Amniotic stem cell (primary cell): ENCODE measurements at regions not wholly inside any gene's neighbourhood (a gene's known extent, or its start where the extent isn't known, plus 50 kb on each side); places are given as distances from the start of the nearest gene placed in this dataset.
"Not testable (repeated sequence)": the region's sequence is repeated elsewhere in the genome, so short reads cannot be mapped to it uniquely, and the experiment has no call there.

Source experiments
- DNase-seq: peaks from one replicate; lab custom pipeline; 2025; lab: John Stamatoyannopoulos, UW

DNA sequence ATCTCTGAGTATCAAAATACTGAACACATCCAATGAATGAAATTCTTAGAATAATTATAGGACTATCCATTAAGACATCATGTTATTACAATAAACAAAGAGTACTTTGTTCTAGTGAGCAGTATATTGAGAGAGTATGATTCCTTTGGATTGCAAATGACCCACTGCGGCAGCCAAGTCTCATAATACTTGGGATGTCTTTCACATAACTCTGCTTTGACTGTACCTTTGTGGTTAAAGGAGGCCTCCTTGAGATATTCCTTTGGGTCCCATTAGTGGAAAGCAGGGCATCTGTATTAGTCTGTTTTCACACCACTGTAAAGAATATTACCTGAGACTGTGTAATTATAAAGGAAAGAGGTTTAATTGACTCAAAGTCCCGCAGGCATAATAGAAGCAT is 593.8 kb downstream of the TRHDE start:
- no peak for DNase-seq

- DNase-seq = no peak
Observed at GRCh38 chr12:72869024-72869423, 596.9 kb downstream of the TRHDE start.

- DNase-seq = no peak
Observed at GRCh38 chr12:72872238-72872887, 600.2 kb downstream of the TRHDE start.

- DNase-seq = no peak
Observed at GRCh38 chr12:72872996-72873395, 600.8 kb downstream of the TRHDE start.

DNA sequence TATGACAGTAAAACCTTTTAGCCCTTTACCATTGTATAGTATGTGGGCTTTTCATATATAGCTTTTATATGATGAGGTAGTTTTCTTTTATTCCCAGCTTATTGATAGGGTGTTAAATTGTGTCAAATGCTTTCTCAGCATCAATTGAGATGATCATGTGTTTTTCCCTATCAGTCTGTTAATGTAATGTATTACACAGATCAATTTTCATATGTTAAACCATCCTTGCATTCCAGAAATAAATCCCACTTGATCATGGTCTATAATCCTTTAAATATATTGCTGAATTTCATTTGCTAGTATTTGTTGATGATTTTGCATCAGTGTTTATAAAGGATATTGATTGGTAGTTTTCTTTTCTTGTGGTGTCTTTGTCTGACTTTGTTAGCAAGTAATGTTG is 603.9 kb downstream of the TRHDE start:
- DNase-seq = no peak

DNA sequence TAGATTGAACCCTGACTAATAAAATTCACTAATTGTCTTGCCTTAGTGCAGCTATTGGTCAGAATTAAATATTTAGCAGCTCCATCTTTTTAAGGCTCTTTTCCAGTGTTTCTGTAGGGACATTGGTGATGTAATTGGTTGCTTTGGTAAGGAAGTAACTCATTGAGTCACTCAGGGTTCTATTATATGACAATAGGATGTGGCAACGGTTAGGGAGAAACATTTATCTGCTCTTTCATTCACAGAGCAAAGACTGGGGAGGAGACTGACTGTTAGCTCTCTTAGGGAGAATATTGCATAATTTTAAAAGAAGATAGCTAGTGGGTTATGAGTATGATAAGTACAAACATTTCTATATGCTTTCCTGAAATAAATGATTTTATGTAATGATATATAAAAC is 616.5 kb downstream of the TRHDE start:
- DNase-seq = no peak

GRCh38 chr12:72889791-72890190 is 617.6 kb downstream of the TRHDE start:
- no peak for DNase-seq

GRCh38 chr12:72901685-72902084 is 629.5 kb downstream of the TRHDE start:
- DNase-seq = no peak

DNA sequence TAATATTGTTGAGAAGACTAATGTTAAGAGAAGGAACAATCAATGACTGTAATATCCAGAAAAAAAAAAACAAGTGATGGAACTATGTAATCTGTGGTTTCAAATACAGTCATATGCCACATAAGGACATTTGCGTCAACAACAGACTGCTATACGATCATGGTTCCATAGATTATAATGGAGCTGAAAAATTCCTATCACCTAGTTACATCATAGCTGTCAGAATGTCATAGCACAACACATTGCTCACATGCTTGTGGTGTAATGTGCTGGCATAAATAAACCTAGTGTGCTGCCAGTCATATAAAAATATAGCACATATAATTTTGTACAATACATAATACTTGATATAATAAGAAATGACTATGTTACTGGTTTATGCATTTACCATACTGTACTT is 653.5 kb downstream of the TRHDE start:
- DNase-seq = no peak

GRCh38 chr12:72931838-72932237 is 659.7 kb downstream of the TRHDE start:
- not testable (repeated sequence) for DNase-seq

GRCh38 chr12:72937486-72937885 is 665.3 kb downstream of the TRHDE start:
- DNase-seq = no peak

GRCh38 chr12:72957454-72957853 is 685.3 kb downstream of the TRHDE start:
- no peak for DNase-seq

DNA sequence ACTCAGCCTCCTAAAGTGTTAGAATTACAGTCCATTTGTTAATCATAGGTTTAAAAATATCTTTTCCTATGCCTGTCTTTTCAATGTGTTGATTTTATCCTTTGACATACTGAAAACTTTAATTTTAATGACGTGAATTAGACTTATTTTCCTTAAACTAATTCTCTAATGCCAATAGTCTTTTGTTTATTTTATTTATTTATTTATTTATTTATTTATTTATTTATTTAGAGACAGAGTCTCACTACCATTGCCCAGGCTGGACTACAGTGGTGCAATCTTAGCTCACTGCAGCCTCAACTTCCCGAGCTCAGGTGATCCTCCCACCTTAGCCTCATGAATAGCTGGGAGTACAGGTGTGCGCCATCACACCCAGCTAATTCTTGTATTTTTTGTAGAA is 694.5 kb downstream of the TRHDE start:
- DNase-seq = no peak

DNA sequence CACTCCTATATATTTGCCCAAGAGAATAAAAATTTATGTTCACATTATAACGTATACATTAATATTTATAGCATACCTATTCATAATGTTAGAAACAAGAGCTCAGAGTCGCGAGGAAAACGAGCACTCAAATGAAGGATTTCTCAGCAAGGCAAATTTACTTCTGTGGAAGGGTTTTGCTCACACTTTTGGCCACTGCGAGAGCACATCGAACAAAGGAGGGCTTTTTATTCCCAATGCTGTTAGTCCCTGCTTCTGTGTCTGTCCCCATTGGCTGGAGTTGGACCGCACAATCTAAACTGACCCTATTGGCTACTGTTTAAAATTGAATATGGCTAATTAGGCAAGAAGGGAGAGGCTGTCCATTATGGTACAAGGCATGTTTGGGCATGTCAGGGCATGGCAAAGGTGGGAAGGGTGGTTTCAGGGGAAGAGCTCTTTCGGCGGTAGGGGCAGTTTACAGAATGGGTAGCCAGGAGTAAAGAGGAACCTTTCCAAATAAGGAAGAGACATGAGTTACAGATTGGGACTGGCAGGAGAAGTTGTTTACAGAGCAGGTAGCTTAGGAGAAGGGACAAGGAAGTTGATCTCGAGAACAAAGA is 702.9 kb downstream of the TRHDE start:
- no peak for DNase-seq

- no peak for DNase-seq
Observed at GRCh38 chr12:72978999-72979398, 706.8 kb downstream of the TRHDE start.

- DNase-seq = no peak
Observed at GRCh38 chr12:72982356-72982755, 710.2 kb downstream of the TRHDE start.

GRCh38 chr12:72986963-72987362 is 714.8 kb downstream of the TRHDE start:
- no peak for DNase-seq

DNA sequence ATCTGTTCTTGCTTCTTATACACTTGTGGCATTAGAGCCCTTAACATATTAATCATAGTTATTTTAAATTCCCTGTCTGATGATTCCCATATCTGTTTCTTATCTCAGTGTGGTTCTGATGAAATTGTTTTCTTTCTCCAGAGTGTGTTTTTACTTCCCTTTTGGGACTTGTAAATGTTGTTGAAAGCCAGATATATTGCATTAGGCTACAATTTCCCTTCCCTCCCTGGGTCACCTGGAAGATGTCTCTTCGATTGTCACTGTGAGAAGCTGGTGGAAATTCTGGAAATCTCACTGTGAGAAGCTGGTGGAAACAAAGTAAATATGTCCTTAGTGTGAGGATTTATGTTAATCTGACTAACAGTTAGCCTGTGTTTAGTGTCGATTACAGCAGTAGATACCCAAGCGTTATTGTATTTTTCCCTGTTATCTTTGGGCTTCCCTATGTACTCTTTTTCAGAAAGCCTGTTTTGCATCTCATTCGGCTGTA is 717.3 kb downstream of the TRHDE start:
- DNase-seq = no peak

DNA sequence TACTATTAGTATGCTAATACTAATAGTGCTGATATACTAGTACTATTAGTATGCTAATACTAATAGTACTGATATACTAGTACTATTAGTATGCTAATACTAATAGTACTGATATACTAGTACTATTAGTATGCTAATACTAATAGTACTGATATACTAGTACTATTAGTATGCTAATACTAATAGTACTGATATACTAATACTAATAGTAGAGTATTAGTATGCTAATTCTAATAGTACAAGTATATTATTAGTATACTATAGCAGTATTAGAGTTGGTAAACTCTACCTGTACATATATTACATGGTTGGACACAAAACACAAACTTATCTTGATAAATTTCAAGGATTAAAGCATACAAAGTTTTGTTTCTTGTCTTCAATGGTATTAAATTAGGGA is 722.9 kb downstream of the TRHDE start:
- DNase-seq = not testable (repeated sequence)

- DNase-seq = no peak
Observed at GRCh38 chr12:72995616-72996015, 723.4 kb downstream of the TRHDE start.

- not testable (repeated sequence) for DNase-seq
Observed at GRCh38 chr12:73001806-73002205, 729.6 kb downstream of the TRHDE start.

DNA sequence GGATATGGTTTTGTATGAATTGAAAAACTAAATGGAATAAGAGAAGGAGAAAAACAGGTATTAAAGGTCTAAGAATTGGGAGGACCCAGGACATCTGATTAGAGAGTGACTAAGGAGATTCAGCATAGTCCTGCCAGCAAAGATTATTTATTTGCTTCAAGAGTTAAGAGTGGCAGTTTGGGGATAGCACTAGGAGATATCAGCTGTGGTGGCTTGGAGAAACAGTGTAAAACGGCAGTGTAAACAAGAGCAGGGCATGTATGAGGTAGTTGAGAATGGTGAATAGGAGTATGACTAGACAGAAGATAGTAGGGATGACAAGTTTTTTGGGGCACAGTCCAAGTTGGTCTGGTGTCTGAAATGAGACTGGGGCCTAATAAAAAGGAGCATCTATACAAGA is 730.3 kb downstream of the TRHDE start:
- DNase-seq = not testable (repeated sequence)

- not testable (repeated sequence) for DNase-seq
Observed at GRCh38 chr12:73009138-73009834, 737.1 kb downstream of the TRHDE start.
